ENCODE measurements at regions not wholly inside any gene's neighbourhood (a gene's known extent, or its start where the extent isn't known, plus 50 kb on each side); places are given as distances from the start of the nearest gene placed in this dataset.

DNA sequence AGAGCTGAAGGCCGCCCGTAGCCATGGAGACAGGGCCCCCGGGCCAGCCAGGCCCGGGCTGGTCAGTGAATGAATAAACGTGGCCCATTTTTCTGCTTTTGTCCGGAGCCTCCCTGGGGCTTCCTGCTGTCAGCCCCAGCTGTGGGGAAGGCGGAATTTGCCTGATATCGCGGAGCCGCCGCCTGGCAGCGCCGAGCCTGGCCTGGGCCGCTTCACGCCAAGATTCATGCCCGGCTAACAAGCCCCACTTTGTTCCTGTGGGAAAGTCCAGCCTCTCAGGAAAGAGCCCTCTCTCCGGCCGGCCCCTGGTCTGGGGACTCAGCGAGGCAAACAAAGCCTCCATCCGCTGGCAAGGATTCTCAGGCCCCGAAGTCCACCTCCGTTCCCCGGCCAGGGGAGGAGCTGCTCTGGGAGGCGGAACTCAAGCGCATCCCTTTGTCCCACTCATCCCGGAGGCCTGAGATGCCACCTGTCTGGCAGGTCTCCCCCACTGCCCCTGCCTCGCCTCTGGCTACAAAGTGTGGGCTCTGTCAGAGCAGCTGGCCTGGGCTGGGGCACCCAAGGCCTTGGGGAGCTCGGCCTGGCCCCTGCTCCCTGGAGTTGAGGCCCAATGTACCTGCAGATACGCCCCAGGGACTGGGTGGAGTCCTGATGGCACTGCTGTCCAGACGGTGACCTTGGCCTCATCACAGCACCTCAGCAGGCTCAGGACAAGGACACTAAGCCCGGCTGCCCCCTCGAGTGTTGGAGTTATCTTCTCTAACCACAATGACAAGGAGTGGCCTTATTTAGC, 51.6 kb upstream of the SLC6A11 start:
- no peak for DNase-seq (ENCODE audit: low read depth)

DNA sequence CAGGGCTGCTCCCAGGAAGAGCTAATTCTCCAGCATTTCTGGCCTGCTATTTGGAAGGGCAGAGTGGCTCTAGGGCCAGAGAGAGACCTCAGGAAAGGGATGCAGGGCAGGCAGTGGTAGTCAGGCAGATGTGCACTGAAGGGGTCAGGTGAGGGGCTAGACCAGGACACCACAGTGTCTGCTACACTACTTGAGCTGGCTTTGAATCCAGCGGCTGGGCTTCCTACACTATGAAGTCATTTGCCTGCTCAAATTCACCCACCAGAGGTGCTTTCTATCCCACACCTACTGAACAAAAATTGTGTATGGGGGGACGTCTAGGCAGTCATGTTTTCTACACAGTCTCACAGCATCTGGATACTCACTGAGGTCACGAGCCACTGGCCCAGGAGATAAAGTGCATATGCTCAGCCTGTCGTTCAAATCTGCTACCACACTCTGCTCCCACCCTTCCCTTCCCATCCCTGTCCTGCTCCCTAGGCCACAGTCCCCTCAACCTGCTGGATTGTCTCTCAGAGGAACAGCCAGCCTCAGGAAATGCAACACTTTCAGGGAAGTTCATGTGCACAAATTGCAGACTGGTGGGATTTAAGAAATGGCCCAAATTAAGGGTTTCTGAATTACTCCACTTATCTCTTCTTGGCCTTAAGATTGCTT, 49.9 kb upstream of the SLC6A11 start:
- DNase-seq (ENCODE audit: low read depth), result no peak
